HG02763 (cell line): ENCODE measurements at regions not wholly inside any gene's neighbourhood (a gene's known extent, or its start where the extent isn't known, plus 50 kb on each side); places are given as distances from the start of the nearest gene placed in this dataset.
"Not testable (repeated sequence)": the region's sequence is repeated elsewhere in the genome, so short reads cannot be mapped to it uniquely, and the experiment has no call there.

ENCODE experiments used
- ATAC-seq: cut with Tn5 transposase; IDR thresholded peaks from one replicate; pipeline ENCODE4 v1.9.1; 2021; ENCODE audit warnings: mild to moderate bottlenecking, moderate library complexity; ENCODE audit not compliant: unreplicated experiment

DNA sequence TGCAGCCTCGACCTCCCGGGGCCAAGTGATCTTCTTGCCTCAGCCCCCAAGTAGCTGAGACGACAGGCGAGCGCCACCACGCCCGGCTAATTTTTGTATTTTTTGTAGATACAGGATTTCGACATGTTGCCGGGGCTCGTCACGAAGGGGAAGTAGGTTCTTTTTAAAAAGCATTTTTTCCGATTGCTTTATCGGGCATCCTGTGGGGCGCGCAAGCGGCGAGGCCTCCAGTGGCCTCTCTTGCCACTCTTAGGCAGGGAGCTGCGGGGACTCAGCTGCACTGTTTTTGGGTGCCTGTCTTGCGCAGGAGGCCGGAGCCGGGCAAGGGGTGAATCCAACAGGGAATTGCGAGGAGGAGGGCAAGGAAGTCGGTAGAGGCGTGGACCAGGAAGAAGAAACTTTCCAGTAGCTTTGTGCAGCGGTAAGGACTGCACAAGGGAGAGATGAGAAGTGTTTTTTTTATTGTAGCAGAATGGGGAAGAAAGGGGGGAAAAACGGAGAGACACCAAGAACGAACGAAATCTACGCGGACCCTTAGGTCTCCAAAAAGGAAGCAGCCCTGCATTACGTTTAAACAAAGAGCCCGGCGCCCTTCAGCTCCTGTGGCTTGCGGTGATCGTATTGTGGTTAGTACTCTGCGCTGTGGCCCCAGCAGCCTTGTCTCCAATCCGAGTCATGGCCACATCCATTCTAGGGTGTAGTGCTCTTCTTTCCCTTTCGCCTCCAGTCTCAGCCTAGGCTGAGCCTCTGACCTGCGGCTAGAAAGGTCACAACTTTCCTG, 164.8 kb downstream of the PPIAL4G start:
- no peak for ATAC-seq

DNA sequence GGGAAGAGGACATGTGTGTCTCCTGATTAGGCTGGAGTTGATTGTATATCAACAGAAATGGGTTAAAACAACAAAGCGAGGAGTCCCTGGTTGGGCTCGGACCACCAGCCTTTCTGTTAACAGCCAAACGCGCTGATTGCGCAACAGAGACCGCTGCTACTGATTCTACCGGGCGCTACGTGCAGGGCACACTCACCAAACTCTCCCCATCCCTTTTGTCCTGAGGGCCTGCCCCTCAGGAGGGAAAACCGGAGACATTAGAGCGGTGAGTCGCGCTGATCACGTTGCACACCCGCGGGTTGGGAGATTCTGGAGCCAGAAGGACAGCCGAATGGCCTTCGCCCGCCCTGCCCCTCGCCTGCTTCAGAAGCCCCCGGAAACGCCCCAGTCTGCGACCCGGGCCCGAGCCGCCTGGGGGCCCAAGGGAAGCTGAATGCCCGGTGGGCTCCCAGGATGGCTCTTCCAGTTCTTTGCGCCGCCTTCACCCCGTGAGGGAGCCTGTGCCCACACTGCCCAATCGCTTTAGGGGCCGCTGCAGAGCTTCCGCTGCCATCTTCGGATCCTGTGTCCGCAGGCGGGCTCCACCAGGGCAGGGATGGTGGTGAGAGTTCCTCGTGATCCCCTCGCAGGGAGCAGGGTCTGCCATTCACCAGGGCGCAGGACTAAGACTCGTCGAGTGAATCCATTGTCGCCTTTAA, 165.4 kb upstream of the NBPF11 start:
- no peak for ATAC-seq

DNA sequence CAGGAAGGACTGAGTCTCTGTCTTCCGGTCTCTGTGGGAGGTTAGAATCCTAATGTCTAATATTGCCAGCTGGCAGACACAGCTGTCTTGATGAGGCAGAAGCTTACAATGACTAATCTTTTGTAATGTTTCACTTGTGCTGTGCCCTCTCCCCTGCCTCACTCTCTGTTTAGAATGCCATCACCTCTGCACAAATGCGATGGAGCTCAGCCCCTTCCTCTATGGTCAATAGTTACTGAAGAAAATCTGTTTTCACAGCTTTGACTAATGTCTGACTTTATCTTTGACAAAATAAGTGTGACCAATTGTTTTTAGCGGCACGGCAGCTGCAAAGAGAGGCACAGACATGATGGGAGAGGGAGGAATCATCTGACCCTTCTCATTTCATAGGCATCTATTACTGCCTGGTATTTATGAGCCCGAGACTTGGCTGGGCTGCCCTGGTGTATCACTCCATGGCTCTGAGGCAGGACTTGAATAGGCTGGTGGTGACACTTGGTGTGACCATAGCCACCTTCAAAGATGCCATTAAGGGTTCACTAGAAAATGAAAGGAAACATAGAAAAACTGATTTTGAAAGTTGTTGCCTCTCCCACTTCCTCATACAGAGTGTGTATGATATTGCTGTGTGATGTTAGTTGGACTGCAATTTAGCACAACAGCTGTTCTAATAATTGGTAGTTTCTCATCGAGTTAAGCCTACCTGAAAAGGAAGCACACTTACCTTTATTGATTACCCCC, 163.2 kb upstream of the NBPF11 start:
- peak; percentile 78 for ATAC-seq

DNA sequence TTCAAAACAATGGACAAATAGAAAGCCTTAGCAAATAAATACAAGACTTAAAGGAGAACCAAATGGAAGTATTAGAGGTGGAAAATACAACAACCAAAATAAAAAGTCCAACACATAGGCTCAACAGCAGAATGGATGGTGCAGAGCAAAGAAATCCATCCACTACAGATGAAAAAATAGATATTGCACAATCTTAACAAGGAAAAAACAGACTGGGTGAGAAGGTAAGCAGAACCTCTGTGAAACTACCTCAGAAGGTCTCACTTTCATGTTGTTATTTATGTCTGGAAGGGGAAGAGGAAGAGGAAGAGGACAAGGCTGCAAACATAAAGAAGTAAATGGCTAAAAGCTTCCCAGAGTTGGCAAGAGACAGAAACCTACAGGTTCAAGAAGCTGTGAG, 158.7 kb upstream of the NBPF11 start:
- no peak for ATAC-seq

DNA sequence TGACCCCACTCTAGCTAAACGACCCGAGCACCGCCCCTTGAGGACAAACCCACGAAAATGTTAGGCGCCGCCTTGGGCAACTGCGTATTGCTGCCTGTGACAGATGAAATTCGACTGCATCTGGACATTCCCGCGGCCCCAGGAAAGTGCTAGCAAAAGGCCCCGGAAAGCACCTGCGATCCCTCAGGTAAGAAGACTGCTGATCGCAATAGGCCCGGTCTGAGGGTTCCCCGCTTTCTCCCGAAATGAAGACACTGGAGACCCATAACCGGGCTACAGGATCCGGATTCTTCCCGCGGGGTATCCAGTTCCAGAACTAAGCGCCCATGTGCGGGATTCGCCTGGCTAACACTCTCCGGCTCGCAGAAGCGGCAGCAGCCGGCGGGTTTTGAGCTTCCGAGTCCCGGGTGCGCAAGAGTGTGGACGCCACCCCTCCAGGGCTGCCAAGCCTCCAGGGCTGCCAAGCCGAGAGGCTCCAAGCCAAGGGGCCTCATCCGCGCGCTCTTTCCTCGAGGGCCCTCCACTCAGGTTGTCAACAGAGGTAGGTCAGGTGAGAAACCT, 157.9 kb upstream of the NBPF11 start:
- ATAC-seq: no peak

DNA sequence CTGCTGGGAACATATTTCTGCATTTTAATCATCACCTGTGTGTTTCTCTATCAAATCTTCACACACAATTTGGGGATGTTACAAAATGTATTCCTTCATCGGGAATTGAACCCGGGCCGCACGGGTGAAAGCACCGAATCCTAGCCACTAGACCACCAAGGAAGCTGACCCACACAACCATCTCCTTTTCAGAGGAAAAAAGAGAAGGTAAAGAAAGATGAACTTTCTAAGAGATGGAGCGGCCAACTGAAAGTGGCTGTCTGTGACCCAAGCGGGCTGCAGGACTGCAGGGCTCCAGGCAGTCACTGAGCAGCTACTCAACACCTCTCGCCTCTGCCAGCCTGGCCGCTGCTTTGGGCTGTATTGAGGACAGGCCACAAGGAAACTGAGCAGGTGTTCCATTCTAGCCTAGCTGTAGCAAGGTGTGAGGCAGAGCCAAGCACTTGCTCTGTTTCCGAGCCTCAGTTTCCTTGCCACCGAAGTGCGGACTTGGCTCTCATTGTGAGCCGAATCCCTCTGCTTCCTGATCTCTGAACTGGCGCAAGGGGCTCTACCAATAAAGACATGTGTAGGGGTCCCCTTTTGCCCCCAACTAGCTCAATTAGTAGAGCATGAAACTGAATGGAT, 156.9 kb upstream of the NBPF11 start:
- no peak for ATAC-seq

DNA sequence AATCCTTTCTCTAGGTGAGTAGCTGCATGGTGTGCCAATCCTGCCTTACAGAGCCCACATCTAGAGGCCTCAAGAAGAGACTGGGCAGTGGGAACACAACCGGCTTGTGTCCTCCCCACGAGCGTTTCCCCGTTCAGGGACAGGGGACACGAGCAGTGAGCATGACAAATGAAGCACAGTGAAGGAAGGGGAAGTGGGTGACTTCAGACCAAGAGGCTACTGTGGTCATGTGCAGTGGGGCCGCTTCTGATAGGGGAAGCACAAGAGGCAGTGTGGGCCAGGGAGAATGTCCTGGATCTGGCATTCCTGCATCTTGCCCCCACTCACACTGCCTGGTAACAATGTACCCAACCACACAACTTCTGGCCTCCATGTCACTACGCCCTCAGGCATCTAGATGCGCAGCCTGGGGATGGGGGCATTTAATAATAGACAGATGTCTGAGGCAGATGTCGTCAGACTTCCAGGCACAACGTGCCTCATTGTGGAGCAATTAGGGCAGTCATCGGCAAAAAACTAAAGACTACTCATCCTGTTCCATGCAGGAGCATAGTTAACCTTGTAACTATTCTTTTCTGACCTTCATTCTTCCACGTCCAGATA, 155.6 kb upstream of the NBPF11 start:
- ATAC-seq: no peak

DNA sequence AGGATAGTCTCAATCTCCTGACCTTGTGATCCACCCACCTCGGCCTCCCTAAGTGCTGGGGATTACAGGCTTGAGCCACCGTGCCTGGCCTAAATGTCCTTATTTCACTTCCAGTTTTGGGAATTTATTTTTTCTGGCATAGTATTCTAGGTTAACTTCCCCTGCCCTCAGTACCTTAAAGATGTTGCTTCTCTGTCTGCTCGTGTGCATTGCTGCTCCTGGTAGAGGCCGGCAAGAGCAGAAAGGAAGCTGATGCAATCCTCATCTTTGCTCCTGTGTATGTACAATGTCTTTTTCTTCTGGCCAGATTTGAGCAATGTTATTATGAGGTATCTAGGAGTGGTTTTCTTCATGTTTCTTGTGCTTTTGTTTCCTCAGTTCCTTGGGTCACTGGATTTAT, 152.9 kb upstream of the NBPF11 start:
- ATAC-seq: not testable (repeated sequence)

DNA sequence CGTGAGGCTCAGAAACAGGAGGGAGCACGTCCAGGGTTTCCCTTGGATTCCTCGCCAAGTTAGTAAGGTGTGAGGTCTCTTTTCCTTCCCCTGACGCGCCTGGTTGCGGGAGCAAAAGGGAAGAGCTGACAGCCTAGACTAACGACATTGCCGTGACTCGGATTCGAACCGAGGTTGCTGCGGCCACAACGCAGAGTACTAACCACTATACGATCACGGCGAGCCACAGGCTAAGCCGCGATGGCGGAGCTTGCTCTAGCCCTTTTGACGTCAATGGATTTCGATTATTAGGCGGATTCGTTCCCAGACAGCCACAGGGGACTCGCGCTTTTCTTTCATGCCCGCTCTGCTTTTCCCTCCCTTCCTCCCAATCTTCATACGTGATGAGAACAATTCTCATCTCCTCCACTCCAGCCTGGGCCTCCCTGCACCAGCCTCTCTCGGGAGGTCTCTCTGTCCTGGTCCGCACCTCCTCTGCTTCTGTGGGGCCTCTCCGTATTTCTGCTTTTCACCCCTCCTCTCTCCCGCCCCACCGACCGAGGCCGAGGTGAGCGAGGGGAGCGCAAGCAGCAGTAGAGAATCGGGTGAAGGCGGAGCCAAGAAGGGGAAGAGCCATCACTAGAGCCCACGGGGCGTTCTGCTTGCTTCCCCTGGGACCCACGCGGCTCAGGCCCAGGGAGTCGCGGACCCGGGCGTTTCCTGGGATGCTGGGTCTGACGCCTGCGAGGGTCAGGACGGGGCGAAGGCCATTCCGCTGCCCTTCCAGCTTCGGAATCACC, 150.7 kb upstream of the NBPF11 start:
- not testable (repeated sequence) for ATAC-seq

DNA sequence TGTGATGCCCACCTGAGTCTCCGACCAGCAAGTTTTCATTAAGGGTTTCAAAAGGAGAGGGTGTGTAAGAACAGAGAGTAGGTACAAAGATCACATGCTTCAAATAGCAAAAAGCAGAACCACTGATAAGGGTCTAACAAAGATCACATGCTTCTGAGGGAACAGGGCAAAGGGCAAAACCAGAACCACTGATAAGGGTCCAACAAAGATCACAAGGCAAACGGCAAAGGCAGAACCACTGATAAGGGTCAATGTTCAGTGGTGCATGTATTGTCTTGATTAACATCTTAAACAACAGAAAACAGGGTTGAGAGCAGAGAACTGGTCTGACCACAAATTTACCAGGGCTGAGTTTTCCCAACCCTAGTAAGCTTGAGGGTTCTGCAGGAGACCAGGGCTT, 145.8 kb upstream of the NBPF11 start:
- ATAC-seq: not testable (repeated sequence)

DNA sequence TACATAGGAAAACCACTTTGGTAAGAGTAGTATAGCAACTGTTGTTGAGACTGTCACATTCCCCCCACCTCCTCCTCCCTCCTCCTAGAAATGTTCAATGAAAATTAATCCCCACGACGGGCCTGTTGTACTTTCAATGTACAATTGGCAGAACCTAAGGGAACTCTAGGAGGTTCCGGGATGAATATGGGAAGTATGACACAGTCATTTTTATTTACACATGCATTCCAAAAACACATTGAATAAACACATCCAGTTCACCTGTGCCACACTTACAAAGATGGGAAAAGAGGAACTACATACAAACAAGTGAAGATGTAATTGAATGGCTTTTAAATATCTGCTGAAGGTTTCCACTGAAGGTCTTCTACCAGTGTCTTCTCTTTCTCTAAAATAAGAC, 144.4 kb upstream of the NBPF11 start:
- ATAC-seq: no peak

DNA sequence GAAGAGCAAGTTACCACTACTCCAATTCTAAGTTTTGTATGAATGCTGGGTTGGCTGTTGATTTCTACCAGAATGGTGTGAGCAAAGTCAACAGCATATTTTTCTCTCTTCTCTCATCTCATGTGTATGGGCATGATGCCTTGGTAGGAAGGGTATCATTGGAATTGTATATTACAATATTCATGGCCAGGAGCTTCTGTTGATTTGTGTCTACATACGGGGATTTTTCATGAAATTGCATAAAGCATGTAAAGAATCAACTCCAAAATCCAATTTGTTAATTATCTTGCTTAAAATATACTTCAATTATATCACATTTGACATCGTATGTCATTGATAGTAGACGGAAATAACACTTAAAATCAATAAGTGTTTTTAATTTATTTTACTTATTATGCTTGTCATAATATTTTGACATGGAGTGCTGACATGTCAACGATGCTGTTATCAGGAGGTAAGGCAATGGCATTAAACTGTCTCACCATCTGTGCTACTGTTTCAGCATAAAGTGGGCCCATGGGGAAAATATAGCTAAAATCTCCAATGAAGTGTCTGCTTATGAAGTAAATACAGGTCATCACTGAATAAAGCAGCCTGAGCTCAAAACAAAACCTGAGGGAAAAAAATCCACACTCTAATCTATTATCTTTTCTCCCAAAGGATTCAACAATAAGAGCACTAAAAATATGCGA, 142.2 kb upstream of the NBPF11 start:
- no peak for ATAC-seq

DNA sequence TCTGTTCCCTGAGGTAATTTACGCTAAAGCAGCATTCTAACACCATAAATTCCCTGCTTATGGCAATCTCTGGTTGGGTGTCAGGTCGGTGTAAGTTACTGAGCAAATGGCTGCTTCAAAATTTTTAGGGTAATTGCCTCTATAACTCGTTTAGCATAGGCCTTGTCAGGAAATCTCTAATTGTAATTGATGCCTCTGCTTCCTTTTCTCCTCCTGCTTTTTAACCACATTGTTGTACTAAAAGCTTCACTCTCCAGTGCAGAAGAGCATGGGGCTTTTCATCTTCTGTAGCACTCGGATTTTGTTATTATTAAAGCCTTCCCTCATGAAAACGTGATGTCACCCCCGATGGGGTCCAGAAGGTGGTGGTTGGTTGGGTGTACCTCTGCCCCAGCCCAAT, 141.6 kb upstream of the NBPF11 start:
- ATAC-seq: no peak

DNA sequence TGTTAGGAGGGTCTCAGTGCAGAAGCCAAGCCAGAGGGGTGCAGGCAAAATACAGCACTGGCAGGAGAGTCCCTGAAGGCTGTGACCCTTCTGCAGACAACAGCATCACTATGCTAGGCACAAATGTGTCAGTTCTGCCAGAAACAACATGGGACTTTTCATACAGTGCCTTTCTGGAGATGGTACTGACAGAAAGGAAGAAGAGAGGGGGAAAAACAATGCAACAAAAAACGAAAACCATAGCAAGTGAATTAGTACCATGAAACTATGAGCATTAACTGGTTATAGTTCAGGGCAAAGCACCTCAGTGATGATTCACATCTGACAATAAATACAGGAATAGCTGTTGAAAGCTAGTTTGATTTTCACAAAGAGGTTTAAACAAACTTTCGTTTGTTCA, 140.8 kb upstream of the NBPF11 start:
- no peak for ATAC-seq

DNA sequence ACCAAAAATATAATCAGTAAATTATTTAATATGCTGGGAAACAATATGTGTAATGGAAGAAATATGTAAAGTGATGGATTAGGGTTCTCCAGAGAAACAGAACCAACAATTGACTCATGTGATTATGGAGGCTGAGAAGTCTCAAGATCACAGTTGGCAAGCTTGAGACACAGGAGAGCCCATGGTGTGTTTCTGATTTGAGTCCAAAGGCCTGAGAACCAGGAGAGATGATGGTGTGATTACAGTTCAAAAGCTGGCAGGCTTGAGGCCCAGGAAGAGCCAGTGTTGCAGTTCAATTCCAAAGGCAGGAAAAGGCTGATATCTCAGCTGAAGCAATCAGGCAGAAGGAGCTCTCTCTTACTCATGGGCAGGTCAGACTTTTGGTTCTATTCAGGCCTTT, 138.8 kb upstream of the NBPF11 start:
- ATAC-seq: no peak

DNA sequence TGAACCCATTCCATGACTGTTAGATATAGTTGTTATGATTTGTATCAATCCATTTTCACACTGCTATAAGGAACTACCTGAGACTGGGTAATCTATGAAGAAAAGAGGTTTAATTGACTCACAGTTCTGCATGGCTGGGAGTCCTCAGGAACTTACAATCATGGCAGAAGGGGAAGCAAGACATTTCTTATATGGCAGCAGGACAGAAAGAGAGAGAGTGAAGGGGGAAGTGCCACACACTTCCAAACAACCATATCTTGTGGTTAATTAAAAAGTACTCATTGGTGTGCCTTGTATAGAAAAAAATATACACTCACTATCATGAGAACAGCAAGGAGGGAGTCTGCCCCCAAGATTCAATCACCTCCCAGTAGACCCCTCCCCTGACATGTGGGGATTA, 137.6 kb upstream of the NBPF11 start:
- ATAC-seq: no peak

DNA sequence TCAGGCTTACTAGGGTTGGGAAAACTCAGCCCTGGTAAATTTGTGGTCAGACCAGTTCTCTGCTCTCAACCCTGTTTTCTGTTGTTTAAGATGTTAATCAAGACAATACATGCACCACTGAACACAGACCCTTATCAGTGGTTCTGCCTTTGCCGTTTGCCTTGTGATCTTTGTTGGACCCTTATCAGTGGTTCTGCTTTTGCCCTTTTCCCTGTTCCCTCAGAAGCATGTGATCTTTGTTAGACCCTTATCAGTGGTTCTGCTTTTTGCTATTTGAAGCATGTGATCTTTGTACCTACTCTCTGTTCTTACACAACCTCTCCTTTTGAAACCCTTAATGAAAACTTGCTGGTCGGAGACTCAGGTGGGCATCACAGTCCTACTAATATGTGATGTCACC, 133.9 kb upstream of the NBPF11 start:
- not testable (repeated sequence) for ATAC-seq

DNA sequence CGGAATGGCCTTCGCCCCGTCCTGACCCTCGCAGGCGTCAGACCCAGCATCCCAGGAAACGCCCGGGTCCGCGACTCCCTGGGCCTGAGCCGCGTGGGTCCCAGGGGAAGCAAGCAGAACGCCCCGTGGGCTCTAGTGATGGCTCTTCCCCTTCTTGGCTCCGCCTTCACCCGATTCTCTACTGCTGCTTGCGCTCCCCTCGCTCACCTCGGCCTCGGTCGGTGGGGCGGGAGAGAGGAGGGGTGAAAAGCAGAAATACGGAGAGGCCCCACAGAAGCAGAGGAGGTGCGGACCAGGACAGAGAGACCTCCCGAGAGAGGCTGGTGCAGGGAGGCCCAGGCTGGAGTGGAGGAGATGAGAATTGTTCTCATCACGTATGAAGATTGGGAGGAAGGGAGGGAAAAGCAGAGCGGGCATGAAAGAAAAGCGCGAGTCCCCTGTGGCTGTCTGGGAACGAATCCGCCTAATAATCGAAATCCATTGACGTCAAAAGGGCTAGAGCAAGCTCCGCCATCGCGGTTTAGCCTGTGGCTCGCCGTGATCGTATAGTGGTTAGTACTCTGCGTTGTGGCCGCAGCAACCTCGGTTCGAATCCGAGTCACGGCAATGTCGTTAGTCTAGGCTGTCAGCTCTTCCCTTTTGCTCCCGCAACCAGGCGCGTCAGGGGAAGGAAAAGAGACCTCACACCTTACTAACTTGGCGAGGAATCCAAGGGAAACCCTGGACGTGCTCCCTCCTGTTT, 128.9 kb upstream of the NBPF11 start:
- ATAC-seq: peak; percentile 53
